ENCODE measurements at regions not wholly inside any gene's neighbourhood (a gene's known extent, or its start where the extent isn't known, plus 50 kb on each side); places are given as distances from the start of the nearest gene placed in this dataset.

DNA sequence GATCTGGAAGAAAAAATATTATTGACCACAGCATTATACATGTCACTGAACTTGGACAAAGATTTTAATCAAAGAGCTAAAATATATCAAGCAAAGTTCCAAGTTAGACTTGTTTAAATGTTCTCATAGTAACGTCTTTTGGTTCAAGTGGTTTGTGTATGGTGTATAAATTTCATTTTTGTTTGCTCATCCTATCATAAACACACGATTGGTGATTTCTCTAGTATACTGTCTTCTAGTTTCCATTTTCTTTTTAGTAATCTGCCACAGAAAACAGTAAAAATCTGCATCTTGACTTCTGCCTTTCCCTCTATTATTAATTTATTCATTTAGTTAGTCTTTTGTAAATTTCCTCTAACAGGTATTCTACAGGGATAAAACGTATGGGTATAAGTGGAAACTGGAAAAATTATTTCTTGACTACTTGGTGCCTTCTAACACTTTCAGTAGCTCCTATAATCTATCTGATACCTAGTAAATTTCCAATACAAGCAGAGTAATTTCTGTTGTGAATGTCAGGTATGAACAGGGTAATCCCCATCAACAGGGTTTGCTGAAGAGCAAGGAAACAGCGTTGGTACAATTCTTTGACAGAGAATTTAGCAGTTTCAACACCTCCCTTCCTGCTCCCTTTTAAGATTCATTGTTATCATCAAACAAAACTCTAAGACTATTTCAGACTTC lies 268.0 kb downstream of the PTPRC start:
- DNase-seq = peak; percentile 13

DNA sequence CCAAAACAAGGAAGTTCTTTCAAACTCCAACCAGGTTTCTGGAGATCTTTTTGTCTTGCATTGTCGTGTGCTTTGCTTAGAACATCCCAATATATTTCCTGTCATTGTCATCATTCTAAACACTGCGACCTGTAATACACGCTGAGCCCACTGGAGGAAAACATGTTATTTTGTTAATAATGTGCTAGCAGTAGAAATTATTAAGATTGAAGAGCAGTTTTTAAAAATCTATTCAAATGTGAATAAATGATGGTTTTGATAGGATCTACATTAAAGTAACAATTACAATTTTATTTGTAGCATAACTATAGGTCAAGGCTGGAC lies 268.5 kb downstream of the PTPRC start:
- DNase-seq = peak; percentile 7

DNA sequence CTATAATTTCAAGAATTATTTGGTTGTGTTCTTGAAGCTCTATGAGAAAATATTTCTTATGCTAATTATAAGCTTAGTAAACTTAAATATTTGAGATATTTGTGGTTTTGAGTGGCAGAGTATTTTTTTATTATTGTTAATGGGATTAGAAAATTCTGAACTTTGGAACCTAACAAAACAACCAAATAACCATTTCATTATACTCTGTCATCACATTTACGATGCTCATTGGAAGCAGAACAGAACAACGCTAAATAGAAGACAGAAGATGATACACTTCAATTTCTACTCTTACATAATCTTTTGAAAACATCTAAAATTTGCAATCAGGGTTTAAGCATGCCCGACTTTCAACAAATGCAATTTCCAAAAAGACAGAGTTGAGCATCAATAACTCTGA lies 270.2 kb downstream of the PTPRC start:
- no peak for DNase-seq

DNA sequence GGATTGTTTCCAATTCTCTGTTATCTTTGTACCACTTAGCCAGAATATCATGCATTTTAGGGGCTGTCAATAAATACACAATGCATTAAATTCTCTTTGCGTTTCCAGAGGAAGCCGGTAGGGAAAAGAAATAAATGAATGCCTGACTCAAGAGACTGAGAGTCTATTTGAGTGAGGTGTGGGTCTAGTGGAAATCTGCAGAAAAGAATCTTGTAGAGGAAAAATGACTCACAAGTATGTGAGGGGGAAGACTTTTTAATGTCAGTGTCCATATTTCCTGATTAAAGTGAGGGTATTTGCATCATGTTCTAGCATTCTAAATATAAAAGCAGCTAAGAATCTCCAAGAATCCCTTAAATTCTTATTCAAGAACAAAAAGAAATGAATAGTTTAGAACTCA lies 271.1 kb downstream of the PTPRC start:
- DNase-seq = no peak

DNA sequence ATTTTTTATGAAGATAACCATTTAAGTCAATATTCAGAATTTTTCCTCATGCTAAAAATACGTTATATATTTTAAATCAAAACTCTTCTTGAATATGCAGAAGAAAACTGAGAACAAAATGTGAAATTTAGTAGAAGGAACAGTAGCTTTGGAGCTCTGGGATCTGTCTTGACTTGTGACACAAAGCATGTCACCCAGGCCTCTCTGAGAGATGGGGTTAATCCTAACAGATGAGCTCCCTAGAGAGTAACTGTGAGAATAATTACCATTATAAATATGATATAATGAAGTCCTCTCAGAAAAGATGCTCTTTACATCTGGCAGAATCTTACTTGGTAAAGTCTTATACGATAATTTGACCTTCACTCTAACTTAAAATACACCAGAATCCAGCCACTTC lies 272.0 kb downstream of the PTPRC start:
- no peak for DNase-seq

DNA sequence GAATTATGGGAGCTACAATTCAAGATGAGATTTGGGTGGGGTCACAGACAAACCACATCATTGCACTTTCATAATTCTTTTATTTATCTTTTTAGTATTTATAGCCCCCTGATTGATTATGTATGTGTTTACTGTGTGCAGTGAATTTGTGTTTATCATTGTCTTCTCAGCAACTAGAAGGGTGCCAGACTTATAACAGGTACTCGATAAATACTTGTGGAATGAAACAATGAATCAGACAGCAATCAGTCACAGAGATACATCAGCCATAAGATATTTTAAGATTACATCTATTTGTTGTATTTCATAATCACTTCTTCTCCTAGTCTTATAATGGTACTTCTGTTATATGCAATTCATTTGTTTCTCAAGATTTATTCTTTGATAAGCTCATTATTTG lies 273.2 kb downstream of the PTPRC start:
- DNase-seq = no peak

DNA sequence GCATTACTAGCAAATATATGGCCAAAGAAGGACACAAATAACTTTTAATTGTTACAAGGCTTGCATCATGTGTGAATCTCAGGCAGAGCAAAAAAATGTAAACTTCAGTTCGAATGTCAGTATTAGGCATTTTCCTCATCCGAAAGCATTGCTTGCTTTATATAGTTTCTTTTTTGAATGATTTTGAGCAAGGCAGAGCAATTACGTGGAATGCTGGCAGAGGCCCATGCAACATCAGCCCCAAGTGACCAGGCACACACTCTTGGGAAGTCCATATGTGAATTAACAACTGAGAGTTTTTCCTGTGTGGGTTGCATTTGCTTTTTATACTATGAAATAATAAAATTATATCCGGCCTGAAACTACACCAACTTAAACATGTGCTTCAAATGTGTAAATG lies 274.8 kb downstream of the PTPRC start:
- no peak for DNase-seq

DNA sequence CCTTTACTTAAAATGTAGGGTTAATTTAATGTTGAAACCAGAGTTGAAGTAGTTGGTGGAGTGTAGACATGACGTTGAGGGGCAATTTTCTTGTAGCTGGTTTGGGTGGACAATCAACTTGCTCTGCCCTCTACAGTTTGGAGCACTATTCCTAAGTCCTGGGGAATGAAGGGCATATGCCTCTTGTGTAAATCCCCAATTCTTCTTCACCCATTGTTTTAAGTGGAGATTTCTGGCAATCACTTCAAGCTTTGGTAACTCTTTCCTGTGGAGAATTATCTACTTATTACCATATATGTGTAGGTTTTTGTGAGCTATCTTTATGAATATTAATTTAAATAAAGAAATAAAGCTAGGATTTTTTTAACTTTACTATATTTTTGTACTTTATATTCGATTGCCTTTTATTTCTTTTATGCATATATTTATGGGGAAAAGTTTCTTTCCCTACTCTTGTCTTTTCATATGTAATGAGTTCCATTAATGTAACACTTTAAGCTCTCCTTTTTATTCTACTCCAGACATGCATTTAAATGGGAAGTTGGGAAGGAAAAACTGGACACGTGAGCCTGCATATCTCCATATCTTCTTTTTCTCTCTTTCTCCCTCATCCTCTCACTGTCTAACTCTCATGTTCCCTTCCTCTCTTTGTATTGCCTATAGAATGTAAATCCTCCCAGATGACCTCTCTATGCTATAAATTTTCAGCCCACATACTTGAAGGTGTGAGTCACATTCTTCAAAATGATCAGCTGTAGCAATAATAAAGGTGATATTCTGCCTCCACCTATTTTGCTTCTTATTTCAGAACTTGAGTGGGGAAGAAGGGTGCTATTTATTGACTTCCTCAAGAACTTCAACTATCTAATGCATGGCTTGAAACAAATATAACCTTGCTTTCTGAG lies 276.7 kb downstream of the PTPRC start:
- DNase-seq = no peak

DNA sequence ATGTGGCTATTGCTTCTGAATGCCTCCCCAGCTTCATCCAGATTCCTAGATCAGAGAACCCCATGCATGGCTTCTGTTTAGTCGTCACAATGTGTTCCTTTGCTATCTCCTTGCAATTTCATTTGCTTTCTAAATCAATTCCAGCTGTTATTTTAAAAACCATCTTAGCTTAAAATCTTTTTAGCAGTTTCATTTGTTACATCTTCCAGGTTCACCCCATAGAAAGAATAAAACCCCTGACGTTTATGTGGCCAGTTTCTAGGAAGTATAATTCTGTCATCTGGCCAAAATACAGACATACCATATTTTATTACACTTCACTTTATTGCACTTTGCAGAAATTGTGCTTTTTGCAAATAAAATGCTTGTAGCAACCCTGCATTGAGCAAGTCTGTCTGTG lies 278.4 kb downstream of the PTPRC start:
- no peak for DNase-seq

DNA sequence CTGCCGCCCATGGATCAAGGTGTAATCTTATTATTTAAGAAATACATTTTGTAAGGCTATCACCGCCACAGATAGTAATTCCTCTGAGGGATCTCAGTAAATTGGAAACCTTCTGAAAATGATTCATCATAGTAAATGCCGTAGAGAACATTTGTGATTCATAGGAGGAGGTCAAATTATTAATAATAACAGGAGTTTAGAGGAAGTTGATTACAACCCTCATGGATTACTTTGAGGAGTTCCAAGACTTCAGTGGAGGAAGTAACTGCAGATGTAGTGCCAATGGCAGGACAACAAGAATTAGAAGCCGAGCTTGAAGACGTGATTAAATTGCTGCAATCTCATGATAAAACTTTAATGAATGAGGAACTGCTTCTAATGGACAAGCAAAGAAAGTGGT lies 280.1 kb downstream of the PTPRC start:
- DNase-seq = no peak

DNA sequence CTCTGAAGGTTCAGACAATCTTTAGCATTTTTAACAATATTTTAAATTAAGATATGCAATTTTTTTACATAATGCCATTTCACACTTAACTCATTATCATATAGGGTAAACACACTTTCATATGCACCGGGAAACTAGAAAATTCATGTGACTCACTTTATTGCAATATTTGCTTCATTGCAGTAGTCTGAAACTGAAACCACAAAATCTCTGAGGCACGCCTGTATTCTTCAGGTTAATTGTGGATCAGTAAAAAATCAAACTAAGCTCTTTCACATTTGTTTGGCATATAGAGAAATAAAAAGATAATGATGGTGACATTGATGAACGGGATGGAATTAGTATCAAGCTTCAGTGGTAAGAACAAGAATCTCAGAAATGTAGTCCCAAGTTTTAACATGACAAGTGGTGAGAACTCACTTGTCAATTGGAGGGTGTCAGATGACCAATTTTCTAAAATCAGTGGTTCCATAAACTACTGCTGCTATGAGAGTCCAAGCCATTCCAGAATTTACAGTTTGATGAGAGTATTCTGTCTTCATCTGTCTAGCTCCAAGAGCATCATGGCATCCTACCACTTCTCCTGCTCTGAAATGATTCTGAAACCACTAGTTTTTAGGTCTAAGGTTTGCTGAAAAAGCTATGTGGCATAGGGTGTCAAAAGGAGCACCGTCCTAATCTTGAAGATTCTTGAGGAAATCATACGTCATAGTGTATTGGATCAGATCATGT lies 281.0 kb downstream of the PTPRC start:
- DNase-seq = peak; percentile 37

DNA sequence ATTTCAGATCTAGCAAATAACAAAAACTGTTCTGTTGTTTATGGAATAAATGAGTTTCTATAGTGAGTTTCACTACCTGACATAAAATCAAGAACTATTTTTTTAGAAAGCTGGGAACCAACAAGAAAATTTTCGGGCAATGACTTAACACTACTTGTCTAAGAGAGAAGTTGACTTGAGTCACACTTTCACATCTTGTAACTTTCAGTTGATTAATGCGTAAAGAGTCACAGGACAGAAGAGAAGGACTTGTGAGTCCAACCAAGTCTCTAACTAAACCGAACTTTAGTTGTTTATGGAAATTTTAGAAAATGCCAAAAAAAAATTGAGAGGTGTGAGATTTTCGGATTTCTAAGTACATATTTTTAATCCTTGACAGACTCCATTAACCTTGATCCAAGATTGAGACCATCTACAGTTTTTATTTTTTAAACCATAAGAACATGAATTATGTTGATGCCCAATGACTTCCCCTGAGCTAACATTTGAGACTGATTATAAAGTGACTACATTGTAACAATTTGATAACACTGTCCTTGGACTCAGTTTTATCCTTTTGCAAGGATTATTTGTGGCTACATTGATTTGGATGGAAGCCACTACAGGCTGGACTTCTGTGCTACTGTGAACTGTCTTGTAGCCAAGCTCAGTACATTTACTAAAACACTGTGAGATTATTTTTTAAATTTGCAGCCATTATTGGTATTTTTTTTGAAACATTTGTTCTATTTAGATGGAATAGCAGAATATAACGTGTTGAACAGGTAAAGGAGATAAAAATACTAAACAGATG lies 284.0 kb downstream of the PTPRC start:
- DNase-seq = no peak

DNA sequence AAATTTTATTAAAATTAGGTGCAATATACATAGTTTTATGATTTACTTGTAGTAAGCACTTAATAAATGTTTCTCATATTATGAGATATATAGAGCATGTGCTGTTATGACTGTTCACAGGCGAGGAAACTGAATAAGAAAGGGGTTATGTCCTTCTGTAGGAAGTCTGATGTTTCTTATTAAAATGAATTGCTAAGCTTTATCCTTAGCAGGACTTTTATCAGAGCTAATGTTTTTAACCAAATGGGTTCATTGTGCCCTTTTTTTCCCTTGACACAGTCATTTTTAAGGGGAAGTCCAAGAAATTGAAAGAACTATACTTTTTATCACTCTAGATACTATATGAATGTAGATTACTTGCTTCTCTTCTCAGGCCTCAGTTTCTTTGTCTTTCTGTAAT lies 285.2 kb downstream of the PTPRC start:
- DNase-seq = no peak

DNA sequence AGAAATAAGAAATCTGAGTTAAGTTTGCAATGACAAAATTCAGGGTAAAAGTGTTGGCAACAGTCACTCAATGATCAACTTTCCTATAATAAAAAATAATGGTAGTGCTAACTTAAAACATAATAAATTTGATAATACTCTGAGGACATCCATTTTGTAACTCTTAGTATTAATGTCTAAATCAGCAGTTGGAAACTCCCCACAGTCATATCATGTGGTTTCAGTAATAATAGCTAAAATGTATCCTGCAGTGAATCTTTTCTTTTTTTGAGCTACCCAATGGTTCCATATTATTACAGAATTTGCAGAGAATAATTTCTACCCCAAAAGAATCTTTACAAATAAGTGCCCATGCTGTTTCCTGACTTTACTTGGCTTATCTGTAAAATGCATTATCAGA lies 286.7 kb downstream of the PTPRC start:
- no peak for DNase-seq

DNA sequence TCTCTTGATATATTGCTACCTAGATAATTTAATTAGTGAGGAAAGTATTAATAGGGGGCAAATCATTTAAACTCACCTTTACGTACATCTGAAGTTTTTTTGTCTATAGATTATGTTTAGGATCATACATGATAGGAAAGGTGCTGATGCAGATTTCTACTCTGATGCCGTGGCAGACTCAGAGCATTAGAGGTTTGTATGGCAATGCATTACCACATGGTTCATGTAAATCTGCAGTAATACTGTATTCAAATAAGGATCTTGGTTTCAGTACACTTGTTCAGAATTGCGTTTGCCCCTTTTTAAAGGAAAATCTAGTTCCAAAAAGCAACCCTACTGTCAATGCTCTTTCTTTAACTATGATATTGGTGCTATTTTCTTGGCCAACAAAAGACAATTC lies 288.3 kb downstream of the PTPRC start:
- no peak for DNase-seq

DNA sequence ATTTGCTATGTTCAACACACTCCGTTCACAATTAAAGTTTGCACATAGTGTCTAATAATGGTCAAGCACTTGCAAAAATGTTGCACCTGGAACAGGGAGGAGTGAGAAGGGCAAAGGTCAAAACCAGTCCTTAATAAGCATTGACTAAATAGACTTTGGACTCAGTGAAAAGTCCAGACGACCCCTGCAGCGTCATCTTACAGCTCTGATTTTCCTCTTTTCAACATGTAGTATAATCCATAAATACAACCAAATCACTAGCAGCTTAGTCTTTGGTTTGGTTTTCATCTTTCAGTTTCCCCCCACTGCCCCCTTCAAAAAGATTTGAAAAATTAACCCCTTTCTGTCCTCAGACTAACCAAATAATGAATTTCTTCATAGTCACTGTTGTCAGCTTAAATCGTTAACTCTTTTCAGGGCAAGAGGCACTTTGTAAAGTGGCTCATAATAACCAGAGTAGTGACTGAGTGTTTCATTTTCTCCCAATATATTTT lies 290.3 kb downstream of the PTPRC start:
- no peak for DNase-seq

DNA sequence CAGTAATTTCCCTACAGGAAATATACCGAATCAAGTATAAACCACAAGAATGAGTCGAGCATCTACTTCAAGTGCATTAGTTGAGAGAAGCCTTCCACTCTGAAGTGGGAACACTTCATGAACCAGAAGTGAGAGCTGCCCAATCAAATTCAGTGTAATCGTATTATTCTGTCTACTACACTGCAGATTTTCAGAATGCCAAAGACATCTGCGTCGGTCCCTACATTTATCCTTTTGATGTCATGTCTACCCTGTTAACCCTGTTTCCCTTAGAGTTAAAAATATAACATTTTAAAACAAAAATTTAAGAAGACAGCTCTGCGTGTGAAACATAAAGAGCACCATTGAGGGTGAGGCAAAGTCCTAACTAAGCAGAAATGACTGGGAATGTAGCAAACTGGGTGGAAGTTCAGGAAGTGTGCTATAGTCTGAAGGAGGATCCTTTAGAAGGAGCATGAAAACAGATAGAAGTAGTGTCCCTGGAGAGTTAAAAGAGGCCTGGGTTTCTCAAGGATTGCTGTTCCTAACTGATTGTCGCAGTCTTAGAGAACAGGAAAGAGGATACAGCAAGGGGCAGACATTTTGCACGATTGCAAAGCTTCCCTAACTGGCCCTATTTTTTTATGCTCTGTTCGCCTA lies 291.2 kb downstream of the PTPRC start:
- peak; percentile 48 for DNase-seq

DNA sequence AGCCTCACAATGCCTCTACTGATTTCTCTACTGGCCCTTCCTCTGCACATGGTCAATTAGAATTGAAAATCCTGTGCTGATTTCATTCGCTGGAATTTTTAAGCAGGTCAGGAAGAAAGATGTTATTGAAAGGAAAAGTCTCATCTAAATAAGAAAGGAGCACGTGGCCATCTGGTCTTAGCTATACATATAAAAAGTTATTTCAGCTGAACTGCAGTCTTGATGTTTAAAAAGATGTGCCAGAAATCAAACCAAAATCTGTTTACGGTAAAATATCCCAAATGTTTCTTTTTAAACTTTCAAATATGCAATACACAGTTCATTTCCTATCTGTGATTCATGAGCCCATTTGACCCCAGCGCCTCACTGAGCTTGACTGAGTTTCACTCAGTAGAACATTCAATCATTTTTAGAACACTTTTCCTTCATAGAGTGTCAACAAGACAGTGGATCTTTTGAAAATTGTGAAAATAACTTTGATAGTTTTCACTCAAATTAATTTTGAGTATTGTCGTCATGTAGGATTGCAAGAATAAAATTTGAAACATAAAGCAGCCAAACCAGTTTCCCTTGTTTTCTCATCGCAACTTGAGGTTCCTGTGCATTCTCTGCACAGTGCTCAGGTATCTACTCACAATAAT lies 293.6 kb downstream of the PTPRC start:
- no peak for DNase-seq

DNA sequence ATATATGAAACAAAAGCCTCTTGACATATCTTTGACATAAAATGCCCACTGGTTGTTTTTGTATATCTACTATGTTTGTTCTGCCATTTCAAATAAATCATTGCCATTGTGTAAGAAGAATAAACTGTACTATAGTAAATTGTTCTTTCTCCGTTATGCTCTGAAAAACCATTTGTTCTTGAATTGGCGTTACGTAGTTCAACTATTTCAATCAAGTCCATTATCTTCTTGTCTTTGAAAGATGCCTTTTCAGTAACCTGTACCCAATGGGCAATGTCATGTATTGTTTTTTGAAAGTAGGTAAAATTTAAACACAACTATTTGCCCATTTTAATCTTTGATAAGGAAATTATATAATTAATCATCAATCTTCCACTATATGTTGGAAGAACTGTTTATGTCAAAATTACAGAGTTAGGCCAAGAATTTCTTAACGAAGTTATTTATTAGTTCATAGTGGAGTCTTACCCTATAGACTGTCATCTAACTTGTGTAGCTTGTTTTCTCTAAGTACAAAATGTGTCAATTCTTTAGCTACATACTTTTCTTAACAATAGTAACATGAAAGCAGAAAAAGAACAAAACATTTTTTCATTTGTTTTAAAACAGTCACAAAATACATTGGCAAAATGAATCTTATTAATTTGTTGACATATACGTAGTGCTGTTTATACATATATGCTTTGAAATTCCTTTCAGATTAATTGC lies 294.8 kb downstream of the PTPRC start:
- DNase-seq = no peak

DNA sequence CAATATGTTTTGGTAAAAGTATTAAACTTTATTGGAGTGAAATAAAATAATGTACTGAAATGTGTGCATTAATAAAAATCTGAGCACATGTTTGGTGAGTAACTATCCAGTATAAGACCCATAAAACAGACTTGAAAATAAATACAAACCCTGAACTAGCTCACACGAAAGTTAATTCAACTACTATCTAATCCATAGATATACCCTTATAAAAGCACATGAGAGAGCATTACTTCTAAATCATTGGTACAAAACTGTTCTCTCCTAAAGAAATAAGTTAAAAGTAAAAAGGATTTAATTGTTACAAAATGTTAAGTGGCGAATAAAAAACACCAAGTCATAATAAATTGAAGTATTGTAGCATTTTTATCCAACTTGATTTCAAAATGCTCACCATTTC lies 295.6 kb downstream of the PTPRC start:
- no peak for DNase-seq

DNA sequence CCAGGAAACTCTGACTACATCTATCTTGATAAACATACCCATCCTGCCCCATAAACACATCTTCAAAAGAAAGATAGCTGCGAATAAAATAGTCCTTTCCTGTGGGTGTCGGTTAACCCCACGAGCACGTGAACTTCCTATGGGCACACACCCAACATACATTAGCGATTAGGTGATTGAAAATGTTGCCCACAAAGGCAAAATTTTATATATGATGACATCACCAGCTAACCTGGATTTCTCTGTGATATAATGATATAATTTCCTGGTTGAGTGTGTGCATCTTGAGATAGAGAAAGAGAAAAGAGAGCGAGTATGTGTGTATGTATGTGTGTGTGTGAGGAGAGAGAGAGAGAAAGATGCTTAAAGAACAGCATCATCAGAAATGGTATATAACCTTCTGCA lies 296.1 kb downstream of the PTPRC start:
- peak; percentile 80 for DNase-seq

Data from CD4-positive, alpha-beta T cell treated with Interleukin-10 for 1 hour (primary cell).